ENCODE measurements at regions not wholly inside any gene's neighbourhood (a gene's known extent, or its start where the extent isn't known, plus 50 kb on each side); places are given as distances from the start of the nearest gene placed in this dataset.
A peak's percentile ranks its signal among the peaks of the same experiment; 100 is the strongest.

DNA sequence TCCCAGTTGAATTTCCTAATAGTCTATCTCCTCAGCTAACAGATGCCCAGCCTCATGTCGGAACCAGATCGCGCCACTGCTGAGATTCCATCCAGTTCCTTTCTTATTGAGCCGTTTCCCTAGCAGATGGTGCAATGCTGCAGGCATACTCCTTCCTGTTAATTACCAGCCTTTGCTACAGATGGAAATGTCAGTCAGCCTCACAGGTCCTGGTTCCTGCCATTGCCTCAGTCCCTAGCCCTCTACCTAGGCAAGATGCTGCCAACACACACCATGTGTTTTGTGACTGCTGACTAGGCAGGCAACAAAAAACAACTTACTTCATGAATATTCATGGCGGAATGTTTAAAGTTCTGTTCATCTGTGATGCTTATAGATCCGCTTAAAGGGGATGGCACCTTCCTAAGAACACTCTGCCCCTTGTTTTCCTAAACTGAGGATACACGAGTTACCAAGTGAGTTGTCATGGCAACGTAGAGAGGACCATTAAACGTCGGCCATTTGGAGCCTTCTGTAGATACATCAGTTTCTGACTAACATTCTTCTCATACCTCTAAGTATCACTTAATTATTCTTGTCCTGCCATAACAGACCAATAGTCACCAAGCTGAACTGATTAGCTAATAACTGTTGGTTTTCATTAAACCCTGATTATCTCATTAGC, 749.5 kb downstream of the RNF144A start:
- DNase-seq = no peak
- WGBS (ENCODE audit: insufficient coverage, low lambda C conversion rate) = no CpG with 5 or more reads among the region's 10 CpGs
- H3K36me3 ChIP-seq (ENCODE audit: control insufficient read depth, insufficient read depth, low read length) = no peaks in the 10 kb centered on the region

DNA sequence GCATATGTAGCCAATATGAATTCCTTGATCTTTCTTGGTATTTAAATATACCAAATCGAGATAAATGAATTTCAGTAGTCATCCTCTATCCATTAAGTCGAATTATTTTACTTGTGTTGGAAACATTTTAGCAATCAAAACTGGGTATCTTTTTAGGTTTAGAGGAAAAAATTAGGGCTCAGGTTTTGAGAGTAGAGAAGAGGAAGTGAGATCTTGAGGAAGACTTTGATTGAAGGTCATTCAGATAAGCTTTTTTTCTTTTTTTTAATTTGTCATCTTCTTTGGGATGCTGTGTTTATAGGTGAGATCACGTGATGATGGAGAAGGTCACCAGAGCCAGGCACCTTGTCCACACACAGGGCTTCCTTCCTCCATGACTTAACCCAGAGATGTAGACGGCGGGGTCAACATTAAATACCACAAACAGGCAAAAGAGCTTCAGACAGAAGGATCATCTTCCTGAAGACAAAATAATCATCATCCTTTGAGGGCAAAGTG, 750.1 kb downstream of the RNF144A start:
- Histone ChIP-seq H3K9me3 (ENCODE audit: control insufficient read depth, low read depth, low read length) (no peaks in the 10 kb centered on the region), H3K4me1 (ENCODE audit: control insufficient read depth, insufficient read depth, low read length) (no peaks in the 10 kb centered on the region), H3K27me3 (ENCODE audit: control insufficient read depth, insufficient read depth, low read length) (no peaks in the 10 kb centered on the region), H3K27ac (ENCODE audit: low read length) (no peak overlapping the region), H3K36me3 (ENCODE audit: control insufficient read depth, insufficient read depth, low read length) (no peaks in the 10 kb centered on the region), H3K4me3 (ENCODE audit: low read length) (no peak overlapping the region)
- 80% methylated on average over 1 of the region's 5 CpGs for WGBS (ENCODE audit: insufficient coverage, low lambda C conversion rate)
- DNase-seq = no peak

More for the DNA sequence above, 749.5 kb downstream of the RNF144A start:
- H3K9me3 ChIP-seq (ENCODE audit: control insufficient read depth, low read depth, low read length) = no peaks in the 10 kb centered on the region
- no peaks in the 10 kb centered on the region for H3K27me3 ChIP-seq (ENCODE audit: control insufficient read depth, insufficient read depth, low read length)
- no peaks in the 10 kb centered on the region for H3K4me1 ChIP-seq (ENCODE audit: control insufficient read depth, insufficient read depth, low read length)
- H3K27ac ChIP-seq (ENCODE audit: low read length) = no peak overlapping the region
- H3K4me3 ChIP-seq (ENCODE audit: low read length) = no peak overlapping the region

DNA sequence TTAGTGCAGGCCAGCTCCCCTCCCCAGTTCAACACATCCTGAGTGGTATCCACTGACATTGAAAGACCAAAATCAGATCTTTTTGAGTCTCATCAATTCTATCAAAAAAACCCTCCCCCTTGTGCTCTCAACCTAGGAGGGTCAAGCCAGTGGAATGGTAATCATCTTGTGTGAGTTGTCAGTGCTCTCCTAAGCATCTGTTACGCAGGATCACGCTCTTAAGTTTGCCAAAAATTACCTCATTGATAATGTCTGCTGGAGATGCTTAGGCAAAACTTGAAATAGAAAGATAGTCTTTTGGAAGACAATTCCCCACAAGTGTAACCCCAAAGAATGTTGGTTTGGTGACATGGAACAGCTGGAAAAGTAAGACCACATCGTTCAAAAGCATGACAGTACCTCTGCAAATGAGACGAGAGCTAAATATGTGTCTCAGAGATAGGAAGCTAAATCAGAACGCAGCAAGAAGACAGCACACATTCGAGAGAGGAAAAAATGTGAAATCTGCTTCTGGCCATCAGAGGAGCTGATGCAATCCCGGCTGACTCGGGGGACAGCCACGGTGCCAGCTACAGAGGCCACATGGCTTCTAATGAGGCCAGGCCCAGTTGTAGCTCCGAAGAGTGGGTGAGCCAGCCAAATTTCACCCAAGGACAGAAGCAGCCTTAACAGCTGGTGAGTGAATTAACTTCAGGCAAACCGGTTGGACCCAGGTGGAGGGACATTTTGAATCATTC, 753.9 kb downstream of the RNF144A start:
- Histone ChIP-seq H3K36me3 (ENCODE audit: control insufficient read depth, insufficient read depth, low read length) (no peaks in the 10 kb centered on the region), H3K27me3 (ENCODE audit: control insufficient read depth, insufficient read depth, low read length) (no peaks in the 10 kb centered on the region), H3K4me3 (ENCODE audit: low read length) (no peak overlapping the region), H3K9me3 (ENCODE audit: control insufficient read depth, low read depth, low read length) (no peaks in the 10 kb centered on the region), H3K4me1 (ENCODE audit: control insufficient read depth, insufficient read depth, low read length) (peaks cover 3% of the 10 kb centered on the region), H3K27ac (ENCODE audit: low read length) (no peak overlapping the region)
- no peak for DNase-seq
- 92% methylated on average over 2 of the region's 11 CpGs for WGBS (ENCODE audit: insufficient coverage, low lambda C conversion rate)

DNA sequence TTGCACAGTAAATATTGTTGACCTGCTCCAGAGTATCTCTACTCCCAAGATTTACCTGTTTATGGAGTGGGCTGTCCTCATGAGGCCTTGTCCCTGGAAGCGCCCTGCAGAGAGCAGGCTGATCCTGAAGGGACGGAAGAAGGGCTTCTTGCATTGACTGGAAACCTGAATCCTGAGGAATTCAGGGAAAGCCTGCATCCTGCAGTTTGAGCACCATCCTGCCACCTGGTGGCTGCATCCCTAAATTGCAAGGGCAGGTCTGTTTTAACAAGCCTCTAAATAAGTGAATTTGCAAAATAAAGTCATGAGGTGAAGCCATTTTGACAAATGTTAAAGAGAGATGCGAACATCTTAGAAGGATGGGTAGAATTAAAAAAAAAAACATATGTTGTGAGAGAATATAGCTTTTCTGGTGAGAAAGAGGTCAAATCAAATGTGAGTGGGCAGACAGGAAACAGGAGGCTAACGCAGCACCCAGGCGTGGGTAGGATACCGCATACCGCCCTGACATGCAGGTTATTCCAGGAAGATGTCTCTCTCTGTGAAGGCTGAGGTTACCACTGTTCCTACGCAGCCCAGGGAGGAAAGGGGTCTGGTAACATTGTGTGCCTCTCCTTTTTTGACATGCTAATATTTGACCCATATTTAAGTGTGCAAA, 754.9 kb downstream of the RNF144A start:
- Histone ChIP-seq H3K9me3 (ENCODE audit: control insufficient read depth, low read depth, low read length) (no peaks in the 10 kb centered on the region), H3K27me3 (ENCODE audit: control insufficient read depth, insufficient read depth, low read length) (no peaks in the 10 kb centered on the region), H3K27ac (ENCODE audit: low read length) (no peak overlapping the region), H3K36me3 (ENCODE audit: control insufficient read depth, insufficient read depth, low read length) (no peaks in the 10 kb centered on the region), H3K4me3 (ENCODE audit: low read length) (no peak overlapping the region), H3K4me1 (ENCODE audit: control insufficient read depth, insufficient read depth, low read length) (peaks cover 3% of the 10 kb centered on the region)
- 67% methylated on average over 1 of the region's 8 CpGs for WGBS (ENCODE audit: insufficient coverage, low lambda C conversion rate)
- peak; percentile 27 to 35 for DNase-seq

DNA sequence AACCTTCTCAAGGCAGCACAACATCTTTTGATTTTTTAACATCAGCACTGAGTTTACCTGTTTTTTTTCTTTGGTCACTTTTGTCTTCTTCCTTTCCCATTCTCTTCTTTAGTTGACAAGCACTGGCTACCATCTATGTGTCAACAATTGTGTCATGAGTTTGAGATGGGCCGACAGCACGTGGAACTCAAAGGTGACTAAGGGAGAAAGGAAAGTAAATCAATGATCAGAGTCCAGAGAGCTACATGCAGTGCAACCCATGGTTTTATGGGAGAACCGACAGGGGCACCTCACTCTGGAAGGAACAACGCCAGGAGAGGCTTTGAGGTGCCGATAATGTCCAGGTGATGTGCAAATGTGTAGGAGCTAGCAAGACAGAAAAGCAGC, 755.5 kb downstream of the RNF144A start:
- Histone ChIP-seq H3K27me3 (ENCODE audit: control insufficient read depth, insufficient read depth, low read length) (no peaks in the 10 kb centered on the region), H3K4me3 (ENCODE audit: low read length) (no peak overlapping the region), H3K36me3 (ENCODE audit: control insufficient read depth, insufficient read depth, low read length) (no peaks in the 10 kb centered on the region), H3K9me3 (ENCODE audit: control insufficient read depth, low read depth, low read length) (no peaks in the 10 kb centered on the region), H3K4me1 (ENCODE audit: control insufficient read depth, insufficient read depth, low read length) (peaks cover 3% of the 10 kb centered on the region), H3K27ac (ENCODE audit: low read length) (no peak overlapping the region)
- DNase-seq = peak; percentile 55 to 78
- WGBS (ENCODE audit: insufficient coverage, low lambda C conversion rate) = no CpG with 5 or more reads among the region's 5 CpGs

DNA sequence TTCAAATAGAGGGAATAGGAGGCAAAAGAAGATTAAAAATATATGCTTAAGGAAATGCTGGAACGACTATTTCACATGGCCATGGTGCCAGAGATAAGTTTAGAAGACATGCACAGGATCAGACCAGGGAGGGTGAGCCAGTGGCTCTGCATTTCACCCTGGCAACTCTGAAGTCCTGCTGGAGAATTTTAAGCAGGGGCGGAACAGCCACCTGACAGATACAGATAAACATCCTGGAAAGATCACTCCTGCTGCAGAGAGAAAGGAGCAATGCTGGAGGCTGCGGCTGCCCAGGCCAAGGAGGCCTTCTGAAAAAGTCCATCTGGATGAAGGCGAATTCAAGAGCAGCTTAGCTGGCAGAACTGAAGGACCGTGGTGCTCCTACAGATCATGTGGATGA, 755.9 kb downstream of the RNF144A start:
- 29% methylated on average over 1 of the region's 5 CpGs for WGBS (ENCODE audit: insufficient coverage, low lambda C conversion rate)
- H3K4me3 ChIP-seq (ENCODE audit: low read length) = no peak overlapping the region
- no peaks in the 10 kb centered on the region for H3K36me3 ChIP-seq (ENCODE audit: control insufficient read depth, insufficient read depth, low read length)
- no peaks in the 10 kb centered on the region for H3K27me3 ChIP-seq (ENCODE audit: control insufficient read depth, insufficient read depth, low read length)
- H3K9me3 ChIP-seq (ENCODE audit: control insufficient read depth, low read depth, low read length) = no peaks in the 10 kb centered on the region
- peaks cover 3% of the 10 kb centered on the region for H3K4me1 ChIP-seq (ENCODE audit: control insufficient read depth, insufficient read depth, low read length)
- H3K27ac ChIP-seq (ENCODE audit: low read length) = no peak overlapping the region
- no peak for DNase-seq

DNA sequence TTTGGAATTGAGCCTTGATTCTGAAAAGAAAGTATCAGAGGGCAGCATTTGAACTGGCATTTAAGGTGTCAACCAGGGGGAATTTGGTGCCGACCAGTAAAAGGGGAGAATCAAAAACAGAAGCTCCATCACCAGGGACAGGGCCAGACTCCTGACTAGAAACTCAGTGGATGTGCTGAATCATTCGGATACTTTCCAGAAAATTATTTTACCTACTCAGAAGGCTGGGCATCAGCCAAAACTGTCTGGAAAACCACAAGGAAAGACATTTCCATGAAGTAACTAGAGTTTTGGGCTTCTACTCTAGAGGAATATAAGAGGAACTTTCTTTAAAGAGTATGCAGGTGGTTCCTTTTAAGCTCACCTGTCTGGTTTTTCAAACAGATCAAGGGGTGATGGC, 756.6 kb downstream of the RNF144A start:
- WGBS (ENCODE audit: insufficient coverage, low lambda C conversion rate) = no CpG with 5 or more reads among the region's 2 CpGs
- DNase-seq = no peak
- no peaks in the 10 kb centered on the region for H3K27me3 ChIP-seq (ENCODE audit: control insufficient read depth, insufficient read depth, low read length)
- no peak overlapping the region for H3K27ac ChIP-seq (ENCODE audit: low read length)
- H3K4me1 ChIP-seq (ENCODE audit: control insufficient read depth, insufficient read depth, low read length) = peaks cover 3% of the 10 kb centered on the region
- H3K9me3 ChIP-seq (ENCODE audit: control insufficient read depth, low read depth, low read length) = no peaks in the 10 kb centered on the region
- H3K4me3 ChIP-seq (ENCODE audit: low read length) = no peak overlapping the region
- H3K36me3 ChIP-seq (ENCODE audit: control insufficient read depth, insufficient read depth, low read length) = no peaks in the 10 kb centered on the region

DNA sequence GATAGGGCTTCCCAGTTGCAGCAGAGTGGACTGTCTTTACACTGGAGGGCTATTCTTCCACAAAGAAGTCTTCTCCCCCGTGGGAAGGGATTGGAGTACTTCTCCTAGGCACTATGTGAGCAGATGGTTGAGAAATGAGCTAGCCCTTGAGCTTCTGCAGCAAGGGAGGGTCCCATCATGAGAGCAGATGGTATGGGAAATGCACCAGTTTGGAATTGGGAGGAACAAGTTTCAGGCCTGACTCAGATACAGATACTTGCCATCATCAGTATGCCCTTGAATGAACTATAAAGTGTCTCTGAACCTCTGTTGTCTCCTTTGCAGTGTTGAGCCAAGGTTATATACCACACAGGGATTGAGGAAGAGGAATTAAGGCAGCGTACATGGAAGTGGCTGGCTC, 757.4 kb downstream of the RNF144A start:
- WGBS (ENCODE audit: insufficient coverage, low lambda C conversion rate) = no CpG with 5 or more reads among the region's 2 CpGs
- Histone ChIP-seq H3K4me1 (ENCODE audit: control insufficient read depth, insufficient read depth, low read length) (peaks cover 3% of the 10 kb centered on the region), H3K27me3 (ENCODE audit: control insufficient read depth, insufficient read depth, low read length) (no peaks in the 10 kb centered on the region), H3K27ac (ENCODE audit: low read length) (no peak overlapping the region), H3K36me3 (ENCODE audit: control insufficient read depth, insufficient read depth, low read length) (no peaks in the 10 kb centered on the region), H3K4me3 (ENCODE audit: low read length) (no peak overlapping the region), H3K9me3 (ENCODE audit: control insufficient read depth, low read depth, low read length) (no peaks in the 10 kb centered on the region)
- DNase-seq = no peak

DNA sequence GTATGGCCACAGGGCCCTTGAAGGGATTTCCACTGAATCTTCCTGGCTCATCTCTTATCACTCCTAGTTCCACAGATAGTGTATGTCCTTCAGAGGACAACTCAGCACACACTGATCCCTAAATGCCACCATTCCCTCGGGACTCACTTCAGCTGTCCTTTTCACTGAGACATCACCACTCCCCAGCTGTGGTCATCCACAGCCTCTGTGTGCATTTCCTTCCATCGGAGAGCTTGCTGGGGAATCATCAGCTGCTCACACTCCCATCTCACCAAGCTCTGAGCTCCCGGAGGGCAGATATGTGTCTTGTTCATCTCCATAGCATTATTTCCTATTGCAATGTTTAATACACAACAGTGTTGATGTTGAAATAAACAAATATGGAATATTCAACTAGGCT, 759.5 kb downstream of the RNF144A start:
- Histone ChIP-seq H3K27ac (ENCODE audit: low read length) (no peak overlapping the region), H3K36me3 (ENCODE audit: control insufficient read depth, insufficient read depth, low read length) (no peaks in the 10 kb centered on the region), H3K27me3 (ENCODE audit: control insufficient read depth, insufficient read depth, low read length) (no peaks in the 10 kb centered on the region), H3K9me3 (ENCODE audit: control insufficient read depth, low read depth, low read length) (no peaks in the 10 kb centered on the region), H3K4me1 (ENCODE audit: control insufficient read depth, insufficient read depth, low read length) (peaks cover 5% of the 10 kb centered on the region), H3K4me3 (ENCODE audit: low read length) (no peak overlapping the region)
- DNase-seq = no peak
- no CpG with 5 or more reads among the region's 3 CpGs for WGBS (ENCODE audit: insufficient coverage, low lambda C conversion rate)

DNA sequence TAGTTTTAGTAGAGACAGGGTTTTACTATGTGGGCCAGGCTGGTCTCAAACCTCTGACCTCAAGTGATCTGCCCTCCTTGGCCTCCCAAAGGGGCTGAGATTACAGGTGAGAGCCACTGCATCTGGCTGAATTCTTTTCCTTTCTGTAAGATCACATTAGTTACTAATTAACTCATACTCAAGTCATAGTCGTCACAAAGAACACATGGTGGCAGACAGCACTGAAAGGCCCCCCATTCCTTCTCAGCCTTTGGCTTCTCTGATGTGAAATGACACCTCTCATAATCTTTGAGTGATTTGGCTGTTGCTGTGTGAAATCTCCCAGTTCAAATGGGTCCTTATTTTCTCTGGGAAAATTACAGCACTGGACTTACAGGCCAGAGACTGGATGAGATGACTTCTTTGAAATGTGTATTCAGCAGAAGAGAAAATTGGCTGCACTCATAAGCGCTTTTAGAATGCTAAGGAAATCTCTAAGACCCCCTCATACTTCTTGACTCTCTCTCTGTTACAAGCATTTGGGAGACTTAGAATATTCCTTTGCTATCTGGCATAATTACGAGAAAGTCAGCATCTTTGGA, 764.8 kb downstream of the RNF144A start:
- H3K36me3 ChIP-seq (ENCODE audit: control insufficient read depth, insufficient read depth, low read length) = no peaks in the 10 kb centered on the region

More for the DNA sequence above, 764.8 kb downstream of the RNF144A start:
- 100% methylated on average over 1 of the region's 3 CpGs for WGBS (ENCODE audit: insufficient coverage, low lambda C conversion rate)
- Histone ChIP-seq H3K9me3 (ENCODE audit: control insufficient read depth, low read depth, low read length) (no peaks in the 10 kb centered on the region), H3K4me1 (ENCODE audit: control insufficient read depth, insufficient read depth, low read length) (peaks cover 34% of the 10 kb centered on the region), H3K4me3 (ENCODE audit: low read length) (no peak overlapping the region), H3K27me3 (ENCODE audit: control insufficient read depth, insufficient read depth, low read length) (no peaks in the 10 kb centered on the region), H3K27ac (ENCODE audit: low read length) (peak overlapping the region; percentile 61)
- peak in 1 of 2 donors; percentile 81 for DNase-seq
